HG02588 (cell line): ENCODE measurements at regions not wholly inside any gene's neighbourhood (a gene's known extent, or its start where the extent isn't known, plus 50 kb on each side); places are given as distances from the start of the nearest gene placed in this dataset.
"Not testable (repeated sequence)": the region's sequence is repeated elsewhere in the genome, so short reads cannot be mapped to it uniquely, and the experiment has no call there.

Experiments used
- ATAC-seq: cut with Tn5 transposase; IDR thresholded peaks from one replicate; pipeline ENCODE4 v1.9.1; 2021; ENCODE audit warnings: mild to moderate bottlenecking, moderate library complexity; ENCODE audit not compliant: unreplicated experiment

- no peak for ATAC-seq
Measured at GRCh38 chr2:77720115-77720514, 197.9 kb upstream of the LRRTM4 start.

- ATAC-seq, result no peak
Measured at GRCh38 chr2:77721593-77721992, 199.4 kb upstream of the LRRTM4 start.

GRCh38 chr2:77725045-77725444 lies 202.9 kb upstream of the LRRTM4 start:
- ATAC-seq, result no peak

- ATAC-seq, result not testable (repeated sequence)
Measured at GRCh38 chr2:77734662-77735340, 212.6 kb upstream of the LRRTM4 start.

GRCh38 chr2:77737236-77737635 lies 215.1 kb upstream of the LRRTM4 start:
- ATAC-seq, result no peak

- no peak for ATAC-seq
Measured at GRCh38 chr2:77746780-77747179, 224.6 kb upstream of the LRRTM4 start.

GRCh38 chr2:77753710-77754345 lies 231.7 kb upstream of the LRRTM4 start:
- ATAC-seq, result not testable (repeated sequence)

- no peak for ATAC-seq
Measured at GRCh38 chr2:77767388-77768076, 245.4 kb upstream of the LRRTM4 start.

GRCh38 chr2:77768508-77768907 lies 246.3 kb upstream of the LRRTM4 start:
- ATAC-seq, result no peak

GRCh38 chr2:77778917-77779316 lies 256.7 kb upstream of the LRRTM4 start:
- ATAC-seq, result no peak

- not testable (repeated sequence) for ATAC-seq
Measured at GRCh38 chr2:77793500-77793899, 271.3 kb upstream of the LRRTM4 start.

GRCh38 chr2:77796397-77796796 lies 274.2 kb upstream of the LRRTM4 start:
- no peak for ATAC-seq

GRCh38 chr2:77797088-77797487 lies 274.9 kb upstream of the LRRTM4 start:
- no peak for ATAC-seq

- no peak for ATAC-seq
Measured at GRCh38 chr2:77800410-77800809, 278.2 kb upstream of the LRRTM4 start.

GRCh38 chr2:77807531-77808215 lies 285.5 kb upstream of the LRRTM4 start:
- ATAC-seq, result no peak

GRCh38 chr2:77808599-77808998 lies 286.4 kb upstream of the LRRTM4 start:
- ATAC-seq, result no peak

- ATAC-seq, result no peak
Measured at GRCh38 chr2:77813599-77813998, 291.4 kb upstream of the LRRTM4 start.

GRCh38 chr2:77816618-77817017 lies 294.4 kb upstream of the LRRTM4 start:
- ATAC-seq, result no peak

- ATAC-seq, result no peak
Measured at GRCh38 chr2:77818186-77818585, 296.0 kb upstream of the LRRTM4 start.

- no peak for ATAC-seq
Measured at GRCh38 chr2:77823028-77823427, 300.9 kb upstream of the LRRTM4 start.

GRCh38 chr2:77831060-77831459 lies 308.9 kb upstream of the LRRTM4 start:
- ATAC-seq, result no peak

GRCh38 chr2:77831471-77831870 lies 309.3 kb upstream of the LRRTM4 start:
- ATAC-seq, result no peak
